ENCODE measurements at regions not wholly inside any gene's neighbourhood (a gene's known extent, or its start where the extent isn't known, plus 50 kb on each side); places are given as distances from the start of the nearest gene placed in this dataset.
A peak's percentile ranks its signal among the peaks of the same experiment; 100 is the strongest.
"Not testable (repeated sequence)": the region's sequence is repeated elsewhere in the genome, so short reads cannot be mapped to it uniquely, and the experiment has no call there.

DNA sequence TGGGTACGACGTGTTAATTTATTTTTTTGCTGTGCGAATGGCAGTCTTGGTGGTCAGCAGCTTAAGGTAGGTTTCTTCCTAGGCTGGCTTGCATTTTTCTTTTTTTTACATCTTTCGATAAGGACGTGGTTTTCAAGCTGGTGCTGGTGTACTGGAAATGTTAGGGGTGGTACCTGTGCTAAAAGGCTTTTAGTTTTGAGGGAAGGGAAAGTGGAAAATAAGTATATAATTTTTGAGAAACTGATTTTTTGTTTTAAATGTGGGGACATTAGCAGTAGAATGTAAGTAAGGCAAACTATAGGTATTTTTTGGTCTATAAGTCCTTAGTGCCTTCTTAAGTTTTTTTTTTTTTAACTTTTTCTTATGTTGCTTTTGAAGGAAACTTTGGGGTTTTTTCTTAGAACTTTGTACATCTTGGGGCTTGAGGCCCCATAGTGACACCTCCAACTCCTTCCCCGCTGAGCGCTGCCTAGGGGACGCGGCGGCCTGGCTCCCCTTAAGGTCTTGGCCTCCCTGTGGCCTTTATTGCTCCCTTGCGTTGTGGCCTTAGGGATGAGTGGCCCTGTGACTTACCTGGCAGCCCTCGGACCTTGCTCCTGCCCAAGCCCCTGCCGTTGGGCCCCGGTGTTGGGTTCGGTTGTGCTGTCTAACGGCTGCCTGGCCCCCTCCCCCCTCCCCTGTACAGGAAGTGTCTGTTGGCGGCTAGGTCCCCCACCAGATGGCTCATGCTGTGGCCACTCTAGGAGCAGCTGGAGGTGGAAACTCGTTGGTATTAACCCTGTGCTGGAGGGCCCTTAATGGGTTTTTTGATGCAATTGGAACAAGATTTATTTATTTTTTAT lies 88.0 kb upstream of the RPRML start:
- Histone ChIP-seq H3K4me1 (no peaks in the 10 kb centered on the region), H3K4me3 (peak overlapping the region; percentile 74), H3K36me3 (no peaks in the 10 kb centered on the region), H3K9me3 (no peaks in the 10 kb centered on the region), H3K9ac (ENCODE audit: low read depth in 2 of 2, low read length in 2 of 2) (peak overlapping the region; percentile 76 to 77), H3K27me3 (no peaks in the 10 kb centered on the region), H3K27ac (peak overlapping the region; percentile 66)
- TF ChIP-seq, protein P1, sequence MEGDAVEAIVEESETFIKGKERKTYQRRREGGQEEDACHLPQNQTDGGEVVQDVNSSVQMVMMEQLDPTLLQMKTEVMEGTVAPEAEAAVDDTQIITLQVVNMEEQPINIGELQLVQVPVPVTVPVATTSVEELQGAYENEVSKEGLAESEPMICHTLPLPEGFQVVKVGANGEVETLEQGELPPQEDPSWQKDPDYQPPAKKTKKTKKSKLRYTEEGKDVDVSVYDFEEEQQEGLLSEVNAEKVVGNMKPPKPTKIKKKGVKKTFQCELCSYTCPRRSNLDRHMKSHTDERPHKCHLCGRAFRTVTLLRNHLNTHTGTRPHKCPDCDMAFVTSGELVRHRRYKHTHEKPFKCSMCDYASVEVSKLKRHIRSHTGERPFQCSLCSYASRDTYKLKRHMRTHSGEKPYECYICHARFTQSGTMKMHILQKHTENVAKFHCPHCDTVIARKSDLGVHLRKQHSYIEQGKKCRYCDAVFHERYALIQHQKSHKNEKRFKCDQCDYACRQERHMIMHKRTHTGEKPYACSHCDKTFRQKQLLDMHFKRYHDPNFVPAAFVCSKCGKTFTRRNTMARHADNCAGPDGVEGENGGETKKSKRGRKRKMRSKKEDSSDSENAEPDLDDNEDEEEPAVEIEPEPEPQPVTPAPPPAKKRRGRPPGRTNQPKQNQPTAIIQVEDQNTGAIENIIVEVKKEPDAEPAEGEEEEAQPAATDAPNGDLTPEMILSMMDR (IDR thresholded peaks at IDR 0.05): no peak
- intact Hi-C loops (cut with DNase I): no loop called here
- peak; percentile 81 for DNase-seq

DNA sequence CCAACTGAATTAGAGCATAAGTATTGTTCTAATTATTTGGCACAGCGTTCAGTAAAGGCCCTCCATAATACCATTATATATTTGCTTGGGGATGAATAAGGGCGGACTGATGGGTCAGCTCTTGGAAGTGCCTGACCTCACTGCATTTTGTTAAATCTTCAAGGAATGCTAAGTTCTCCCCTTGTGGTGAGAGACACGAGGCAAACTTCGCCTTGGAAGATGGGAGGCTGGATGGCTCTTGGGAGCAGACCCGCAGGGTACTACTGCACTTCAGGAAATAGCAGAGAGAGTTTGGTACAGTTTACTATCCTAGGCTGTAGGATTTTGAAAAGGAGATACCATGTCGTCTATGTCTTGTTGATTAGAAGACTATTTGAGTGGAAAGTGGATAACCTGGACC lies 87.0 kb upstream of the RPRML start:
- H3K27ac ChIP-seq: no peak overlapping the region
- H3K4me1 ChIP-seq: no peaks in the 10 kb centered on the region
- no peak for DNase-seq
- no peaks in the 10 kb centered on the region for H3K36me3 ChIP-seq
- H3K9me3 ChIP-seq: no peaks in the 10 kb centered on the region
- H3K4me3 ChIP-seq: no peak overlapping the region
- no peaks in the 10 kb centered on the region for H3K27me3 ChIP-seq
- intact Hi-C loops (cut with DNase I): no loop called here
- H3K9ac ChIP-seq (ENCODE audit: low read depth in 2 of 2, low read length in 2 of 2): no peak overlapping the region
- TF ChIP-seq, protein P1 (IDR thresholded peaks at IDR 0.05): no peak

DNA sequence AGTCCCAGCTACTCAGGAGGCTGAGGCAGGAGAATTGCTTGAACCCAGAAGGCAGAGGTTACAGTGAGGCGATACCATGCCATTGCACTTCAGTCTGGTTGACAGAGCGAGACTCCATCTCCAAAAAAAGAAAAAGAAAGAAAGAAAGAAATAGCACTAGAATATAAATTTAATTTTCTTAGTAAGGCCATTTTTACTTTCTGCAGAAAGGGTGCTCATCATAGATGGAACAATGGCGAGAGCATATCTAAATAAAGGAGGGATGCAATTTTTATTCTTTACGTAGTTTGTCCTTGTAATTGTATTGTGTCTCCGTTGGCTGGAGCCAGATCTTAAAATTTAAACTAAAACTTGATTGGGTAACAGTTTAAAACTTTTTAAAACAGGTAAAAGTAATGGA lies 85.6 kb upstream of the RPRML start:
- no peaks in the 10 kb centered on the region for H3K27me3 ChIP-seq
- H3K36me3 ChIP-seq: no peaks in the 10 kb centered on the region
- H3K4me3 ChIP-seq: no peak overlapping the region
- H3K27ac ChIP-seq: no peak overlapping the region
- H3K4me1 ChIP-seq: no peaks in the 10 kb centered on the region
- no peaks in the 10 kb centered on the region for H3K9me3 ChIP-seq
- no peak for DNase-seq
- TF ChIP-seq, protein P1 (IDR thresholded peaks at IDR 0.05): no peak
- no peak overlapping the region for H3K9ac ChIP-seq (ENCODE audit: low read depth in 2 of 2, low read length in 2 of 2)
- intact Hi-C loops (cut with DNase I): no loop called here

DNA sequence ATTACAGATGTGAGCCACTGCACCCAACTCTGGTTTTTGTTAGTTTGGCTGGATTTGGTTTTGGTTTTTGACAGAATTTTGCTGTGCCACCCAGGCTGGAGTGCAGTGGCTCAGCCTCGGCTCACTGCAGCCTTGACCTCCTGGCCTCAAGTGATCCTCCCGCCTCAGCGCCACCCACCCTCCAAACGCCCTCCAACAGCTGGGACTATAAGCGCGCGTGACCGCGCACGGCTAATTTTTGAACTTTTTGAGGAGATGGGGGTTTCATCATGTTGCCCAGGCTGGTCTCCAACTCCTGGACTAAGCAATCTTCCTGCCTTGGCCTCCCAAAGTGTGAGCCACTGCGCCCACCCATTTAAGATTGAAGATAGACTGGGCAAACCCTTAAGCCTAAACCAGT lies 84.4 kb upstream of the RPRML start:
- intact Hi-C loops (cut with DNase I): no loop called here
- DNase-seq: no peak
- Histone ChIP-seq H3K27me3 (no peaks in the 10 kb centered on the region), H3K4me1 (no peaks in the 10 kb centered on the region), H3K36me3 (no peaks in the 10 kb centered on the region), H3K27ac (no peak overlapping the region), H3K9me3 (no peaks in the 10 kb centered on the region), H3K9ac (ENCODE audit: low read depth in 2 of 2, low read length in 2 of 2) (no peak overlapping the region), H3K4me3 (no peak overlapping the region)
- TF ChIP-seq, protein P1 (IDR thresholded peaks at IDR 0.05): no peak

DNA sequence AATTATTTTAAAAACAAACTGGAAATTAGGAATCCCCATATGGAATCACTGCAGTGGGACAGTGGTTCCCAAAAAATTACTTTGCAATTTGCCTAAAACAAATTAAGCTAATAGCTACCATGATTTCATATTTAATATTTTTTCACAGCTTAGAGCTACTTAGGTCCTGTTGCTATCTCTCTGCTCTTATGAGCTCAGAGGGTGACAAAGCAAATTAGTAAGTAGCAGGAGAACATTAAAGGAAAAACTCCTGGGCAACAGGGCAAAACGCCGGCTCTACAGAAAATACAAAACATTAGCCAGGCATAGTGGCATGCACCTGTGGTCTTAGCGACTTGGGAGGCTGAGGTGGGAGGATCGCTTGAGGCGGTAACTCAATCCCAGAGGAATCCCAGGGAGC lies 83.8 kb upstream of the RPRML start:
- H3K9ac ChIP-seq (ENCODE audit: low read depth in 2 of 2, low read length in 2 of 2); H3K36me3 ChIP-seq; DNase-seq; H3K27ac ChIP-seq; H3K9me3 ChIP-seq; intact Hi-C loops (cut with DNase I); H3K4me1 ChIP-seq; H3K27me3 ChIP-seq; H3K4me3 ChIP-seq: not testable (repeated sequence)

DNA sequence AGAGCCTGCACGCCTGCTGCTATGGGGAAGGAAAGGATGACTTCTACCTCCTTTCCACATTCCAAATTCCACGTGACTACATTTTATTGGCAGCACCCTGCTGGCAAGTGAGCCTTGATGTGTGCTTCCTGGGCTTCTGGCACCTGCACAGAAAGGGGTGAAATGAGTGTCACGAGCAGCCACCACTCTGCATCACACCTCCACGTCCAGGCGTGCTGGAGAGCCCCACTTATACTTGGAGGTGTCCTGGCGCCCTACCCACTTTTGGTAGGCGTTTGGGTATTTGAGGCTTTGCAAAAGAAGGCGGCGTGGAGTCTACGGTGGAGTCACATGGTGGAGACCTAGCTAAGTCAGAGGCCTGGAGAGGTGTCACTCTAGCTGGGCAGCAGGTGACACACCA lies 81.0 kb upstream of the RPRML start:
- H3K9ac ChIP-seq (ENCODE audit: low read depth in 2 of 2, low read length in 2 of 2); intact Hi-C loops (cut with DNase I); H3K4me3 ChIP-seq: not testable (repeated sequence)

More for the DNA sequence above, 81.0 kb upstream of the RPRML start:
- H3K27ac ChIP-seq, DNase-seq, H3K36me3 ChIP-seq, H3K27me3 ChIP-seq, H3K4me1 ChIP-seq, H3K9me3 ChIP-seq: not testable (repeated sequence)

Data from colonic mucosa (tissue), 4 donors.